HCT116 (cell line): ENCODE measurements at regions not wholly inside any gene's neighbourhood (a gene's known extent, or its start where the extent isn't known, plus 50 kb on each side); places are given as distances from the start of the nearest gene placed in this dataset.

Experiments used
- ATAC-seq: fragments of 200-7000 bp; cut with Tn5 transposase; 2 replicates; pipeline ENCODE4 v1.9.1; 2020; ENCODE audit warnings: mild to moderate bottlenecking, moderate library complexity
- BruUV-seq: library from RNA; stranded (reverse); fragments of 400-500 nt; replicated peaks from 2 replicates; lab custom pipeline; 2021; lab: Mats Ljungman, UMichigan
- CTCF ChIA-PET: fragments of 300-600 bp; sonication (Branson Sonifier 250); formaldehyde crosslinking; loops from one replicate; lab custom pipeline; 2021; ENCODE audit warnings: antibody characterized with exemption; lab: Charles Lee
- POLR2A ChIA-PET: fragments of 300-600, 350-600 bp; sonication (Branson Sonifier 250); formaldehyde crosslinking; loops from one replicate; lab custom pipeline; 2021; ENCODE audit warnings: antibody characterized with exemption; lab: Charles Lee
- RAD21 ChIA-PET, 2 experiments: fragments of 300-600 bp; sonication (Branson Sonifier 250); formaldehyde crosslinking; loops; one replicate each; lab custom pipeline; 2023; ENCODE audit warnings: low total read pairs in 2 of 2; ENCODE audit not compliant: uncharacterized antibody in 2 of 2, unreplicated experiment in 2 of 2, low non-redundant PET in 1 of 2; lab: Charles Lee
- DNase-seq: peaks from one replicate; pipeline ENCODE4 v3.0.0-alpha.2; 2010; ENCODE audit warnings: low read depth, low spot score
- H2AFZ ChIP-seq: fragments of 200-600 bp; shearing (Covaris generic), sonication (generic); 2 replicates; pipeline ENCODE4 v1.6.1; 2017; ENCODE audit warnings: low read depth, mixed run types, mixed read lengths, antibody characterized with exemption, low read length; ENCODE audit not compliant: poor library complexity, severe bottlenecking
- H3K27ac ChIP-seq: 2 replicates; pipeline ENCODE4 v1.5.1; 2012; ENCODE audit warnings: low read depth, low read length
- H3K27me3 ChIP-seq: fragments of 200-600 bp; sonication (generic); 2 replicates; pipeline ENCODE4 v1.6.1; 2016; ENCODE audit warnings: mixed run types, low read length, mixed read lengths; ENCODE audit not compliant: insufficient read depth
- H3K36me3 ChIP-seq, 2 experiments: fragments of 200-500 bp in 1 of 2; fragments of 200-600 bp in 1 of 2; sonication (Bioruptor generic) in 1 of 2; sonication (generic) in 1 of 2; 2 replicates each; pipeline versions ENCODE4 v1.5.1 to v1.6.1; 2014 to 2016; ENCODE audit warnings: low read length in 2 of 2, inconsistent platforms in 1 of 2, mixed read lengths in 1 of 2, mixed run types in 1 of 2; ENCODE audit not compliant: insufficient read depth in 2 of 2, control insufficient read depth in 1 of 2
- H3K4me1 ChIP-seq, 2 experiments: fragments of 200-600 bp in 1 of 2; sonication (generic) in 1 of 2; 2 replicates each; pipeline versions ENCODE4 v1.5.1 to v1.6.1; 2012 to 2017; ENCODE audit warnings: low read length in 2 of 2, inconsistent platforms in 1 of 2, mild to moderate bottlenecking in 1 of 2, mixed read lengths in 1 of 2, mixed run types in 1 of 2, moderate library complexity in 1 of 2; ENCODE audit not compliant: insufficient read depth in 2 of 2, control insufficient read depth in 1 of 2
- H3K4me2 ChIP-seq: fragments of 200-600 bp; sonication (generic); 2 replicates; pipeline ENCODE4 v1.6.1; 2017; ENCODE audit warnings: mixed run types, low read length, mixed read lengths
- H3K4me3 ChIP-seq, 2 experiments: fragments of 200-600 bp in 1 of 2; sonication (generic) in 1 of 2; replicated peaks in 1 of 2; 2 replicates each; pipeline ENCODE4 v1.5.1; 2011 to 2016; ENCODE audit warnings: low read length in 2 of 2, control low read depth in 1 of 2, low read depth in 1 of 2, mild to moderate bottlenecking in 1 of 2, mixed read lengths in 1 of 2, mixed run types in 1 of 2
- H3K79me2 ChIP-seq: fragments of 200-600 bp; sonication (generic); 2 replicates; pipeline ENCODE4 v1.6.1; 2017; ENCODE audit warnings: mild to moderate bottlenecking, mixed run types, low read length, moderate library complexity, mixed read lengths; ENCODE audit not compliant: insufficient read depth
- H3K9ac ChIP-seq: fragments of 200-600 bp; sonication (generic); 2 replicates; pipeline ENCODE4 v1.6.1; 2016; ENCODE audit warnings: low read length, mixed read lengths
- H3K9me2 ChIP-seq: fragments of 200-600 bp; sonication (generic), shearing (Covaris generic); 2 replicates; pipeline ENCODE4 v1.6.1; 2017; ENCODE audit warnings: mixed run types, mild to moderate bottlenecking, moderate library complexity; ENCODE audit not compliant: insufficient read depth
- H3K9me3 ChIP-seq, 2 experiments: fragments of 200-500 bp in 1 of 2; fragments of 200-600 bp in 1 of 2; sonication (Bioruptor generic) in 1 of 2; sonication (generic) in 1 of 2; 2 replicates each; pipeline ENCODE4 v1.6.1; 2014 to 2017; ENCODE audit warnings: low read length in 2 of 2, mixed read lengths in 2 of 2, inconsistent platforms in 1 of 2, low read depth in 1 of 2, mild to moderate bottlenecking in 1 of 2, mixed run types in 1 of 2, moderate library complexity in 1 of 2; ENCODE audit not compliant: control insufficient read depth in 1 of 2, insufficient read depth in 1 of 2
- H4K20me1 ChIP-seq: fragments of 200-600 bp; sonication (generic), shearing (Covaris generic); 2 replicates; pipeline ENCODE4 v1.6.1; 2017; ENCODE audit warnings: mixed run types, mild to moderate bottlenecking, moderate library complexity; ENCODE audit not compliant: insufficient read depth
- CBX3 ChIP-seq: IDR thresholded peaks from 2 replicates; pipeline ENCODE4 v1.6.1; 2012; ENCODE audit warnings: low read depth
- CEBPB ChIP-seq: IDR thresholded peaks from 2 replicates; pipeline ENCODE4 v1.6.1; 2012; ENCODE audit warnings: low read depth
- EZH2phosphoT487 ChIP-seq: fragments of 200-600 bp; IDR thresholded peaks from 2 replicates; pipeline ENCODE4 v1.6.1; 2018; ENCODE audit warnings: antibody characterized with exemption, borderline replicate concordance
- POLR2A ChIP-seq: IDR thresholded peaks from 2 replicates; pipeline ENCODE4 v1.7.0; 2011; ENCODE audit warnings: borderline replicate concordance; ENCODE audit not compliant: insufficient read depth, insufficient read length; ENCODE audit errors: extremely low read depth
- POLR2AphosphoS5 ChIP-seq: IDR thresholded peaks from 2 replicates; pipeline ENCODE4 v1.6.1; 2011; ENCODE audit warnings: mild to moderate bottlenecking, low read depth, low read length, moderate library complexity
- SP1 ChIP-seq: IDR thresholded peaks from 2 replicates; pipeline ENCODE4 v1.6.1; 2012; ENCODE audit warnings: low read depth
- YY1 ChIP-seq: IDR thresholded peaks from 2 replicates; pipeline ENCODE4 v1.6.1; 2011; ENCODE audit warnings: low read length, low read depth, moderate library complexity, mild to moderate bottlenecking; ENCODE audit not compliant: insufficient replicate concordance; ENCODE audit errors: extremely low read depth
- ZFX ChIP-seq: fragments of 450-650 bp; IDR thresholded peaks from 2 replicates; pipeline ENCODE4 v1.6.1; 2017
- intact Hi-C: fragments of 100-400 bp; cut with micrococcal nuclease; formaldehyde crosslinking; loops from 2 replicates; pipeline ENCODE4 v1.10.0; 2022
- TF ChIP-seq, protein P1 (sequence below): IDR thresholded peaks from 2 replicates; pipeline ENCODE4 v1.6.1; 2012
- TF ChIP-seq, protein P2 (sequence below), 3 experiments: fragments of 200-600 bp in 1 of 3; sonication (generic) in 1 of 3; IDR thresholded peaks in 2 of 3; conservative IDR thresholded peaks in 1 of 3; 2 replicates each; pipeline ENCODE4 v1.5.1; 2012 to 2017; ENCODE audit warnings: low read depth in 2 of 3, low read length in 2 of 3, antibody characterized with exemption in 1 of 3, borderline replicate concordance in 1 of 3, control low read depth in 1 of 3, mild to moderate bottlenecking in 1 of 3, mixed read lengths in 1 of 3, mixed run types in 1 of 3, moderate library complexity in 1 of 3; ENCODE audit not compliant: insufficient read depth in 1 of 3
- TF ChIP-seq, protein P3 (sequence below): IDR thresholded peaks from 2 replicates; pipeline ENCODE4 v1.6.1; 2011; ENCODE audit warnings: mild to moderate bottlenecking, low read length, moderate library complexity; ENCODE audit not compliant: insufficient replicate concordance; ENCODE audit errors: extremely low read depth

DNA sequence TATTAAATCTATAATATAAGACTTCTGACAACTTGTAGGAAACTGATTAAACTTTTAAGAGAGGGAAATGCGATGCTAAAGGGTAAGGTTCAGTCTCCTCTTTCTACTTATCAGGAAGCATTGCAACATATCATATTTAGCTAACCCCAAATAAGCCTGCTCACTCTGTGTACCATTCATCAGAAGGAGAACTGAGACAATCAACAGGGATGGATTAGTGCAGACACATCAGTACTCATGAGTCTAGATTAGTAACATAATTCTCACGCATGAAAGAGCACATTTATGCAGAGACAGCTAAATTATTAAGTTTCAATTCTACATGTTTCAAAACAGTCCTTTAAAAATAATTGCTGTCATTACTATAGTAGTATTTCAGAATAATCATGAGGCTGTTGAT is 354.2 kb upstream of the ZWINT start:
- H3K9me3 ChIP-seq: peaks cover 0 to 7% of the 10 kb centered on the region in 2 experiments; a peak in 2 of 4 replicates
- no TSS peak for BruUV-seq
- H4K20me1 ChIP-seq: no peaks in the 10 kb centered on the region
- no peaks in the 10 kb centered on the region for H3K79me2 ChIP-seq
- H3K27ac ChIP-seq: no peak overlapping the region
- H3K9ac ChIP-seq: no peak overlapping the region
- no peaks in the 10 kb centered on the region for H3K27me3 ChIP-seq
- no peaks in the 10 kb centered on the region for H3K9me2 ChIP-seq
- no peak overlapping the region for H3K4me3 ChIP-seq
- CTCF ChIA-PET: no interaction called here
- ATAC-seq (no peak), DNase-seq (no peak)
- POLR2A ChIA-PET: no interaction called here
- H3K4me1 ChIP-seq: no peaks in the 10 kb centered on the region
- H3K36me3 ChIP-seq: no peaks in the 10 kb centered on the region
- H2AFZ ChIP-seq: no peak overlapping the region
- H3K4me2 ChIP-seq: no peak overlapping the region
- intact Hi-C loops: no loop called here
- RAD21 ChIA-PET: no interaction called here
- TF ChIP-seq POLR2A (no peak), EZH2phosphoT487 (no peak), SP1 (no peak), YY1 (no peak), ZFX (no peak), POLR2AphosphoS5 (no peak), CBX3 (no peak), CEBPB (no peak)
- TF ChIP-seq, protein P1, sequence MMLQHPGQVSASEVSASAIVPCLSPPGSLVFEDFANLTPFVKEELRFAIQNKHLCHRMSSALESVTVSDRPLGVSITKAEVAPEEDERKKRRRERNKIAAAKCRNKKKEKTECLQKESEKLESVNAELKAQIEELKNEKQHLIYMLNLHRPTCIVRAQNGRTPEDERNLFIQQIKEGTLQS: no peak
- TF ChIP-seq, protein P2, sequence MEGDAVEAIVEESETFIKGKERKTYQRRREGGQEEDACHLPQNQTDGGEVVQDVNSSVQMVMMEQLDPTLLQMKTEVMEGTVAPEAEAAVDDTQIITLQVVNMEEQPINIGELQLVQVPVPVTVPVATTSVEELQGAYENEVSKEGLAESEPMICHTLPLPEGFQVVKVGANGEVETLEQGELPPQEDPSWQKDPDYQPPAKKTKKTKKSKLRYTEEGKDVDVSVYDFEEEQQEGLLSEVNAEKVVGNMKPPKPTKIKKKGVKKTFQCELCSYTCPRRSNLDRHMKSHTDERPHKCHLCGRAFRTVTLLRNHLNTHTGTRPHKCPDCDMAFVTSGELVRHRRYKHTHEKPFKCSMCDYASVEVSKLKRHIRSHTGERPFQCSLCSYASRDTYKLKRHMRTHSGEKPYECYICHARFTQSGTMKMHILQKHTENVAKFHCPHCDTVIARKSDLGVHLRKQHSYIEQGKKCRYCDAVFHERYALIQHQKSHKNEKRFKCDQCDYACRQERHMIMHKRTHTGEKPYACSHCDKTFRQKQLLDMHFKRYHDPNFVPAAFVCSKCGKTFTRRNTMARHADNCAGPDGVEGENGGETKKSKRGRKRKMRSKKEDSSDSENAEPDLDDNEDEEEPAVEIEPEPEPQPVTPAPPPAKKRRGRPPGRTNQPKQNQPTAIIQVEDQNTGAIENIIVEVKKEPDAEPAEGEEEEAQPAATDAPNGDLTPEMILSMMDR (IDR thresholded peaks at IDR 0.05 in 2 of 3, conservative IDR thresholded peaks at IDR 0.05 in 1 of 3; ENCODE audit: borderline replicate concordance in 1 of 3, insufficient read depth in 1 of 3, low read depth in 2 of 3, low read length in 2 of 3): no peak
- TF ChIP-seq, protein P3, sequence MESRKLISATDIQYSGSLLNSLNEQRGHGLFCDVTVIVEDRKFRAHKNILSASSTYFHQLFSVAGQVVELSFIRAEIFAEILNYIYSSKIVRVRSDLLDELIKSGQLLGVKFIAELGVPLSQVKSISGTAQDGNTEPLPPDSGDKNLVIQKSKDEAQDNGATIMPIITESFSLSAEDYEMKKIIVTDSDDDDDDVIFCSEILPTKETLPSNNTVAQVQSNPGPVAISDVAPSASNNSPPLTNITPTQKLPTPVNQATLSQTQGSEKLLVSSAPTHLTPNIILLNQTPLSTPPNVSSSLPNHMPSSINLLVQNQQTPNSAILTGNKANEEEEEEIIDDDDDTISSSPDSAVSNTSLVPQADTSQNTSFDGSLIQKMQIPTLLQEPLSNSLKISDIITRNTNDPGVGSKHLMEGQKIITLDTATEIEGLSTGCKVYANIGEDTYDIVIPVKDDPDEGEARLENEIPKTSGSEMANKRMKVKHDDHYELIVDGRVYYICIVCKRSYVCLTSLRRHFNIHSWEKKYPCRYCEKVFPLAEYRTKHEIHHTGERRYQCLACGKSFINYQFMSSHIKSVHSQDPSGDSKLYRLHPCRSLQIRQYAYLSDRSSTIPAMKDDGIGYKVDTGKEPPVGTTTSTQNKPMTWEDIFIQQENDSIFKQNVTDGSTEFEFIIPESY: no peak
- TF ChIP-seq, all 23 proteins: peak for 0
